Body of pancreas (tissue), 4 donors: ENCODE measurements at regions not wholly inside any gene's neighbourhood (a gene's known extent, or its start where the extent isn't known, plus 50 kb on each side); places are given as distances from the start of the nearest gene placed in this dataset.

Experiments
- ATAC-seq: fragments of 150-250 bp; one replicate; pipeline ENCODE4 v1.9.1; 2016
- DNase-seq, 4 donors: peaks; one replicate each; pipeline ENCODE4 v3.0.0-alpha.2; 2019
- H3K27ac ChIP-seq, 4 donors: fragments of 200-600 bp; sonication (generic); 1 replicate in 3 of 4; 2 replicates in 1 of 4; pipeline versions ENCODE4 v1.5.1 to v1.6.1; 2016 to 2019; ENCODE audit warnings: mild to moderate bottlenecking in 1 of 4, mixed read lengths in 1 of 4, moderate library complexity in 1 of 4
- H3K27me3 ChIP-seq, 2 donors: fragments of 200-600 bp; sonication (generic); one replicate each; pipeline ENCODE4 v1.6.0; 2016; ENCODE audit warnings: mild to moderate bottlenecking in 1 of 2
- H3K36me3 ChIP-seq, 2 donors: fragments of 200-600 bp; sonication (generic); replicated peaks in 1 of 2; 2 replicates each; pipeline ENCODE4 v1.5.1; 2016; ENCODE audit warnings: low read depth in 2 of 2; ENCODE audit not compliant: insufficient read depth in 1 of 2
- H3K4me1 ChIP-seq: fragments of 200-600 bp; sonication (generic); one replicate; pipeline ENCODE4 v1.6.0; 2016
- H3K4me3 ChIP-seq, 2 donors: fragments of 200-600 bp; sonication (generic); 1 replicate in 1 of 2; 2 replicates in 1 of 2; pipeline ENCODE4 v1.5.1; 2016 to 2019
- H3K9me3 ChIP-seq, 3 donors: fragments of 200-600 bp; sonication (generic); 1 replicate in 2 of 3; 2 replicates in 1 of 3; pipeline ENCODE4 v1.5.1; 2016
- POLR2A ChIP-seq, 3 donors: fragments of 450-650 bp; IDR thresholded peaks; one replicate each; pipeline ENCODE4 v1.6.1; 2016; ENCODE audit warnings: antibody characterized with exemption in 3 of 3, mild to moderate bottlenecking in 2 of 3
- WGBS, 2 donors: methylation state at CpG; one replicate each; pipeline ENCODE4 v1.1.5; 2017; 5-methylcytosine and 5-hydroxymethylcytosine counted together
- intact Hi-C: fragments of 100-400 bp; cut with DNase I; formaldehyde crosslinking; loops from one replicate; pipeline ENCODE4 v1.15.1; 2023
- TF ChIP-seq, protein P1 (sequence below), 7 experiments: fragments of 450-650 bp in 4 of 7; fragments of 200-600 bp in 3 of 7; sonication (generic) in 3 of 7; IDR thresholded peaks; one replicate each; pipeline ENCODE4 v1.5.1; 2016 to 2019; ENCODE audit warnings: antibody characterized with exemption in 7 of 7

GRCh38 chrX:67384403-67384802 is 159.4 kb upstream of the AR start:
- Histone ChIP-seq H3K27ac (no peak overlapping the region), H3K9me3 (no peaks in the 10 kb centered on the region), H3K4me3 (no peak overlapping the region), H3K4me1 (no peaks in the 10 kb centered on the region), H3K27me3 (no peaks in the 10 kb centered on the region), H3K36me3 (no peaks in the 10 kb centered on the region)
- DNase-seq (no peak), ATAC-seq (no peak)
- 64 to 69% methylated on average over 2 of the region's 2 CpGs for WGBS, 2 donors
- TF ChIP-seq POLR2A (IDR thresholded peaks at IDR 0.05): no peak
- TF ChIP-seq, protein P1, sequence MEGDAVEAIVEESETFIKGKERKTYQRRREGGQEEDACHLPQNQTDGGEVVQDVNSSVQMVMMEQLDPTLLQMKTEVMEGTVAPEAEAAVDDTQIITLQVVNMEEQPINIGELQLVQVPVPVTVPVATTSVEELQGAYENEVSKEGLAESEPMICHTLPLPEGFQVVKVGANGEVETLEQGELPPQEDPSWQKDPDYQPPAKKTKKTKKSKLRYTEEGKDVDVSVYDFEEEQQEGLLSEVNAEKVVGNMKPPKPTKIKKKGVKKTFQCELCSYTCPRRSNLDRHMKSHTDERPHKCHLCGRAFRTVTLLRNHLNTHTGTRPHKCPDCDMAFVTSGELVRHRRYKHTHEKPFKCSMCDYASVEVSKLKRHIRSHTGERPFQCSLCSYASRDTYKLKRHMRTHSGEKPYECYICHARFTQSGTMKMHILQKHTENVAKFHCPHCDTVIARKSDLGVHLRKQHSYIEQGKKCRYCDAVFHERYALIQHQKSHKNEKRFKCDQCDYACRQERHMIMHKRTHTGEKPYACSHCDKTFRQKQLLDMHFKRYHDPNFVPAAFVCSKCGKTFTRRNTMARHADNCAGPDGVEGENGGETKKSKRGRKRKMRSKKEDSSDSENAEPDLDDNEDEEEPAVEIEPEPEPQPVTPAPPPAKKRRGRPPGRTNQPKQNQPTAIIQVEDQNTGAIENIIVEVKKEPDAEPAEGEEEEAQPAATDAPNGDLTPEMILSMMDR (IDR thresholded peaks at IDR 0.05): no peak
- intact Hi-C loops: no loop called here

DNA sequence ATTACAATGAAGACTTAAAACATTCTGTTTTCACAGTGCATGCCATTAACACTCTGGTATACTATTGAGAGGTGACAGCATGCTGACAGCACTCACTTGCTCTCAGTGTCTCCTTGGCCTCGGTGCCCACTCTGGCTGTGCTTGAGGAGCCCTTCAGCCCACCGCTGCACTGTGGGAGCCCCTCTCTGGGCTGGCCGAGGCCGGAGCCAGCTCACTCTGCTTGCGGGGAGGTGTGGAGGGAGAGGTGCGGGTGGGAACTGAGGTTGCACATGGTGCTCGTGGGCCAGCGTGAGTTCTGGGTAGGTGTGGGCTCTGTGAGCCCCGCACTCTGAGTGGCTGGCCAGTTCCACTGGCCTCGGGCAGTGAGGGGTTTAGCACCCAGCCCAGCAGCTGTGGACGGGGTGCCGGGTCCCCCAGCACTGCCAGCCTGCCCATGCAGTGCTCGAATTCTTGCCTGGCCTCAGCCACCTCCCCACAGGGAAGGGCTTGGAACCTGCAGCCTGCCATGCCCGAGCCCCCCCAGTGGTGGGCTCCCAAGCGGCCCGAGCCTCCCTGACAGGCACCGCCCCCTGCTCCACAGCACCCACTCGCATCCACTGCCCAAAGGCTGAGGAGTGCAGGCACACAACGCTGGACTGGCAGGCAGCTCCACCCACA is 135.3 kb upstream of the AR start:
- DNase-seq: no peak
- intact Hi-C loops: no loop called here
- WGBS, 2 donors: 90% methylated on average over 3 of the region's 19 CpGs; no CpG with 5 or more reads in 1 of the 2 donors

DNA sequence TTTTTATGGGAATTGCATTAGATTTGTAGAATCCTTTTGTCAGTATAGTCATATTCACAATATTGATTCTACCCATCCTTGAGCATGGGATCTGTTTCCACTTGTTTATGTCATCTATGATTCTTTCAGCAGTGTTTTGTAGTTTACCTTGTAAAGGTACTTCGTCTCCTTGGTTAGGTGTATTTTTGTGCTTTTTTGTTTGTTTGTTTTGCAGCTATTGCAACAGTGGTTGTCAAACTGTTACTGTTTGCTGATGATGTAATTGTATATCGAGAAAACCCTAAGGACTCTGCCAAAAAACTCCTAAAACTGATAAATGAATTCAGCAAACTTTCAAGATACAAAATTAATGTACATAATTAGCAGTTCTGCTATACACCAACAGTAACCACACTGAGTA is 127.9 kb upstream of the AR start:
- Histone ChIP-seq H3K4me1 (no peaks in the 10 kb centered on the region), H3K36me3 (no peaks in the 10 kb centered on the region), H3K27me3 (no peaks in the 10 kb centered on the region), H3K4me3 (no peak overlapping the region), H3K9me3 (no peaks in the 10 kb centered on the region), H3K27ac (no peak overlapping the region)
- TF ChIP-seq, protein P1 (IDR thresholded peaks at IDR 0.05): no peak
- TF ChIP-seq POLR2A (IDR thresholded peaks at IDR 0.05): no peak
- WGBS, 2 donors: 62 to 66% methylated on average over 2 of the region's 2 CpGs
- DNase-seq: no peak
- ATAC-seq: no peak
- intact Hi-C loops: no loop called here

More for the DNA sequence above, 135.3 kb upstream of the AR start:
- ATAC-seq: no peak
- Histone ChIP-seq H3K9me3 (no peaks in the 10 kb centered on the region), H3K4me3 (no peak overlapping the region), H3K4me1 (no peaks in the 10 kb centered on the region), H3K27ac (no peak overlapping the region), H3K27me3 (no peaks in the 10 kb centered on the region), H3K36me3 (no peaks in the 10 kb centered on the region)
- TF ChIP-seq, protein P1 (IDR thresholded peaks at IDR 0.05): no peak
- no peak for TF ChIP-seq POLR2A (IDR thresholded peaks at IDR 0.05)

- ATAC-seq (no peak), DNase-seq (no peak)
- no peaks in the 10 kb centered on the region for H3K36me3 ChIP-seq
- intact Hi-C loops: no loop called here
- H3K9me3 ChIP-seq: no peaks in the 10 kb centered on the region
- no peaks in the 10 kb centered on the region for H3K4me1 ChIP-seq
- TF ChIP-seq, protein P1 (IDR thresholded peaks at IDR 0.05): no peak
- H3K27me3 ChIP-seq: no peaks in the 10 kb centered on the region
- no peak overlapping the region for H3K4me3 ChIP-seq
- no peak overlapping the region for H3K27ac ChIP-seq
- WGBS, 2 donors: 33% methylated on average over 1 of the region's 2 CpGs; no CpG with 5 or more reads in 1 of the 2 donors
Measured at GRCh38 chrX:67426946-67427345, 116.9 kb upstream of the AR start.

GRCh38 chrX:67435536-67435935 is 108.3 kb upstream of the AR start:
- H3K27ac ChIP-seq: no peak overlapping the region
- DNase-seq (no peak), ATAC-seq (no peak)
- TF ChIP-seq, protein P1 (IDR thresholded peaks at IDR 0.05): no peak
- no peak for TF ChIP-seq POLR2A (IDR thresholded peaks at IDR 0.05)
- no peak overlapping the region for H3K4me3 ChIP-seq
- intact Hi-C loops: no loop called here
- WGBS, 2 donors: 50 to 58% methylated on average over 1 of the region's 1 CpG
- no peaks in the 10 kb centered on the region for H3K9me3 ChIP-seq
- H3K36me3 ChIP-seq: no peaks in the 10 kb centered on the region
- H3K27me3 ChIP-seq: no peaks in the 10 kb centered on the region
- no peaks in the 10 kb centered on the region for H3K4me1 ChIP-seq
